GM23338 (cell line): ENCODE measurements at regions not wholly inside any gene's neighbourhood (a gene's known extent, or its start where the extent isn't known, plus 50 kb on each side); places are given as distances from the start of the nearest gene placed in this dataset.

Experiments
- EZH2 ChIP-seq: fragments of 200-600 bp; sonication (generic); IDR thresholded peaks from one replicate; pipeline ENCODE4 v1.8.0; 2017; ENCODE audit warnings: antibody characterized with exemption, mild to moderate bottlenecking, low read depth; ENCODE audit not compliant: unreplicated experiment
- EZH2phosphoT487 ChIP-seq: fragments of 200-600 bp; sonication (generic); IDR thresholded peaks from one replicate; pipeline ENCODE4 v1.8.1; 2018; ENCODE audit warnings: antibody characterized with exemption; ENCODE audit not compliant: unreplicated experiment
- JUNB ChIP-seq: IDR thresholded peaks from one replicate; pipeline ENCODE4 v1.6.1; 2016; ENCODE audit warnings: antibody characterized with exemption; ENCODE audit not compliant: unreplicated experiment
- NANOG ChIP-seq: IDR thresholded peaks from 2 replicates; pipeline ENCODE4 v1.6.1; 2016; ENCODE audit warnings: antibody characterized with exemption, borderline replicate concordance
- POLR2AphosphoS5 ChIP-seq: IDR thresholded peaks from 2 replicates; pipeline ENCODE4 v1.6.1; 2016; ENCODE audit warnings: antibody characterized with exemption, low read depth
- ZNF114 ChIP-seq: fragments of 250-450 bp; sonication (Bioruptor Pico); IDR thresholded peaks from 2 replicates; pipeline ENCODE4 v1.5.0; 2020; ENCODE audit warnings: mild to moderate bottlenecking, moderate library complexity
- TF ChIP-seq, protein P1 (sequence below), 2 experiments: fragments of 200-600 bp in 1 of 2; sonication (generic) in 1 of 2; conservative IDR thresholded peaks; 2 replicates each; pipeline versions ENCODE4 v1.5.1 to v1.6.1; 2016 to 2017; ENCODE audit warnings: antibody characterized with exemption in 2 of 2, low read depth in 2 of 2, mild to moderate bottlenecking in 2 of 2, moderate library complexity in 1 of 2
- TF ChIP-seq, protein P2 (sequence below): IDR thresholded peaks from one replicate; pipeline ENCODE4 v1.6.1; 2018; ENCODE audit warnings: antibody characterized with exemption; ENCODE audit not compliant: unreplicated experiment
- TF ChIP-seq, protein P3 (sequence below): IDR thresholded peaks from 2 replicates; pipeline ENCODE4 v1.6.1; 2016; ENCODE audit warnings: antibody characterized with exemption

GRCh38 chr14:59067127-59067894 is 121.2 kb upstream of the DAAM1 start:
- TF ChIP-seq, protein P1, sequence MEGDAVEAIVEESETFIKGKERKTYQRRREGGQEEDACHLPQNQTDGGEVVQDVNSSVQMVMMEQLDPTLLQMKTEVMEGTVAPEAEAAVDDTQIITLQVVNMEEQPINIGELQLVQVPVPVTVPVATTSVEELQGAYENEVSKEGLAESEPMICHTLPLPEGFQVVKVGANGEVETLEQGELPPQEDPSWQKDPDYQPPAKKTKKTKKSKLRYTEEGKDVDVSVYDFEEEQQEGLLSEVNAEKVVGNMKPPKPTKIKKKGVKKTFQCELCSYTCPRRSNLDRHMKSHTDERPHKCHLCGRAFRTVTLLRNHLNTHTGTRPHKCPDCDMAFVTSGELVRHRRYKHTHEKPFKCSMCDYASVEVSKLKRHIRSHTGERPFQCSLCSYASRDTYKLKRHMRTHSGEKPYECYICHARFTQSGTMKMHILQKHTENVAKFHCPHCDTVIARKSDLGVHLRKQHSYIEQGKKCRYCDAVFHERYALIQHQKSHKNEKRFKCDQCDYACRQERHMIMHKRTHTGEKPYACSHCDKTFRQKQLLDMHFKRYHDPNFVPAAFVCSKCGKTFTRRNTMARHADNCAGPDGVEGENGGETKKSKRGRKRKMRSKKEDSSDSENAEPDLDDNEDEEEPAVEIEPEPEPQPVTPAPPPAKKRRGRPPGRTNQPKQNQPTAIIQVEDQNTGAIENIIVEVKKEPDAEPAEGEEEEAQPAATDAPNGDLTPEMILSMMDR (conservative IDR thresholded peaks at IDR 0.05; ENCODE audit: low read depth in 2 of 2): no peak
- TF ChIP-seq EZH2 (no peak), POLR2AphosphoS5 (no peak), ZNF114 (CRISPR knock-in tag) (no peak), JUNB (no peak), EZH2phosphoT487 (no peak), NANOG (no peak)
- TF ChIP-seq, protein P2, sequence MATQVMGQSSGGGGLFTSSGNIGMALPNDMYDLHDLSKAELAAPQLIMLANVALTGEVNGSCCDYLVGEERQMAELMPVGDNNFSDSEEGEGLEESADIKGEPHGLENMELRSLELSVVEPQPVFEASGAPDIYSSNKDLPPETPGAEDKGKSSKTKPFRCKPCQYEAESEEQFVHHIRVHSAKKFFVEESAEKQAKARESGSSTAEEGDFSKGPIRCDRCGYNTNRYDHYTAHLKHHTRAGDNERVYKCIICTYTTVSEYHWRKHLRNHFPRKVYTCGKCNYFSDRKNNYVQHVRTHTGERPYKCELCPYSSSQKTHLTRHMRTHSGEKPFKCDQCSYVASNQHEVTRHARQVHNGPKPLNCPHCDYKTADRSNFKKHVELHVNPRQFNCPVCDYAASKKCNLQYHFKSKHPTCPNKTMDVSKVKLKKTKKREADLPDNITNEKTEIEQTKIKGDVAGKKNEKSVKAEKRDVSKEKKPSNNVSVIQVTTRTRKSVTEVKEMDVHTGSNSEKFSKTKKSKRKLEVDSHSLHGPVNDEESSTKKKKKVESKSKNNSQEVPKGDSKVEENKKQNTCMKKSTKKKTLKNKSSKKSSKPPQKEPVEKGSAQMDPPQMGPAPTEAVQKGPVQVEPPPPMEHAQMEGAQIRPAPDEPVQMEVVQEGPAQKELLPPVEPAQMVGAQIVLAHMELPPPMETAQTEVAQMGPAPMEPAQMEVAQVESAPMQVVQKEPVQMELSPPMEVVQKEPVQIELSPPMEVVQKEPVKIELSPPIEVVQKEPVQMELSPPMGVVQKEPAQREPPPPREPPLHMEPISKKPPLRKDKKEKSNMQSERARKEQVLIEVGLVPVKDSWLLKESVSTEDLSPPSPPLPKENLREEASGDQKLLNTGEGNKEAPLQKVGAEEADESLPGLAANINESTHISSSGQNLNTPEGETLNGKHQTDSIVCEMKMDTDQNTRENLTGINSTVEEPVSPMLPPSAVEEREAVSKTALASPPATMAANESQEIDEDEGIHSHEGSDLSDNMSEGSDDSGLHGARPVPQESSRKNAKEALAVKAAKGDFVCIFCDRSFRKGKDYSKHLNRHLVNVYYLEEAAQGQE: no peak
- TF ChIP-seq, protein P3, sequence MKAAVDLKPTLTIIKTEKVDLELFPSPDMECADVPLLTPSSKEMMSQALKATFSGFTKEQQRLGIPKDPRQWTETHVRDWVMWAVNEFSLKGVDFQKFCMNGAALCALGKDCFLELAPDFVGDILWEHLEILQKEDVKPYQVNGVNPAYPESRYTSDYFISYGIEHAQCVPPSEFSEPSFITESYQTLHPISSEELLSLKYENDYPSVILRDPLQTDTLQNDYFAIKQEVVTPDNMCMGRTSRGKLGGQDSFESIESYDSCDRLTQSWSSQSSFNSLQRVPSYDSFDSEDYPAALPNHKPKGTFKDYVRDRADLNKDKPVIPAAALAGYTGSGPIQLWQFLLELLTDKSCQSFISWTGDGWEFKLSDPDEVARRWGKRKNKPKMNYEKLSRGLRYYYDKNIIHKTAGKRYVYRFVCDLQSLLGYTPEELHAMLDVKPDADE: no peak
